ENCODE measurements at regions not wholly inside any gene's neighbourhood (a gene's known extent, or its start where the extent isn't known, plus 50 kb on each side); places are given as distances from the start of the nearest gene placed in this dataset.
A peak's percentile ranks its signal among the peaks of the same experiment; 100 is the strongest.

DNA sequence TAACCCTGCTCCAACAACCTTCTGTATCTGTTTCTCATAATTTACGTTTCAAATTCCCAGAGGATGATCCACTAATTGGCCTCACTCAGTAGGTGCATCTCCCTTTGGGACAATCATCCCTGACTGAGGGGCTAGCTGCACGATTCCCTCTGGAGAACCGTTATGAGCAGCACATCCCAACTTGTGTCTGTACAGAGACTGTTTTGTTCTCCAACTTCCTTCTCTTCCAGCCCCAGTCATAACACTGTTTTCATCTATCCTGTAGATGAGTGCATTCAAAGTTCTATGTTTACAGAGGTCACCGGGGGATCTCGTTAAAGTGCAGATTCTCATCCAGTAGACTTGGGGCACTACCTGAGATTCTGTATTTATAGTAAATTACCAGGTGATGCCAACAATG is 187.2 kb downstream of the REEP3 start:
- no peak for DNase-seq (ENCODE audit: low read depth)

- DNase-seq (ENCODE audit: low read depth): no peak
Measured at GRCh38 chr10:63710703-63711102, 189.5 kb downstream of the REEP3 start.

GRCh38 chr10:63711361-63711760 is 190.2 kb downstream of the REEP3 start:
- DNase-seq (ENCODE audit: low read depth): no peak

GRCh38 chr10:63711867-63712716 is 190.9 kb downstream of the REEP3 start:
- DNase-seq (ENCODE audit: low read depth): peak; percentile 93

DNA sequence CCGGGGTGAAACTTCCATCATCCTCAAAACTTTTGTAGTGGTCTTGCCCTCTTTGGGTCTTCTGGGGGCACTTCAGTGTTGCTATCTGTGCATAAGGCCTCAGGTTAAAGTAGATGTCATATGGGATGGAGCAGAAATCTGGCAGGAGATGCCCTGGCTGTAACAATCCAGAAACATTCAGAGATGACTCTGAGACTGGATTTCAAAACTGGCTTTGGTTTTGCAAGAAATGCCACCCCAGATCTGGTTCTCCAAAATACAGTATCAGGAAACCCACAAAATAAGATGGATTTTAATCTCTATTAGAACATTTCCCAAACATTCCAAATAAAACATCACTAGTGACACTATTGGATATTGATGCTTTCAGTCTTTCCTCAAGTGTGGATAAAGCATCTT is 191.5 kb downstream of the REEP3 start:
- DNase-seq (ENCODE audit: low read depth): peak; percentile 56

DNA sequence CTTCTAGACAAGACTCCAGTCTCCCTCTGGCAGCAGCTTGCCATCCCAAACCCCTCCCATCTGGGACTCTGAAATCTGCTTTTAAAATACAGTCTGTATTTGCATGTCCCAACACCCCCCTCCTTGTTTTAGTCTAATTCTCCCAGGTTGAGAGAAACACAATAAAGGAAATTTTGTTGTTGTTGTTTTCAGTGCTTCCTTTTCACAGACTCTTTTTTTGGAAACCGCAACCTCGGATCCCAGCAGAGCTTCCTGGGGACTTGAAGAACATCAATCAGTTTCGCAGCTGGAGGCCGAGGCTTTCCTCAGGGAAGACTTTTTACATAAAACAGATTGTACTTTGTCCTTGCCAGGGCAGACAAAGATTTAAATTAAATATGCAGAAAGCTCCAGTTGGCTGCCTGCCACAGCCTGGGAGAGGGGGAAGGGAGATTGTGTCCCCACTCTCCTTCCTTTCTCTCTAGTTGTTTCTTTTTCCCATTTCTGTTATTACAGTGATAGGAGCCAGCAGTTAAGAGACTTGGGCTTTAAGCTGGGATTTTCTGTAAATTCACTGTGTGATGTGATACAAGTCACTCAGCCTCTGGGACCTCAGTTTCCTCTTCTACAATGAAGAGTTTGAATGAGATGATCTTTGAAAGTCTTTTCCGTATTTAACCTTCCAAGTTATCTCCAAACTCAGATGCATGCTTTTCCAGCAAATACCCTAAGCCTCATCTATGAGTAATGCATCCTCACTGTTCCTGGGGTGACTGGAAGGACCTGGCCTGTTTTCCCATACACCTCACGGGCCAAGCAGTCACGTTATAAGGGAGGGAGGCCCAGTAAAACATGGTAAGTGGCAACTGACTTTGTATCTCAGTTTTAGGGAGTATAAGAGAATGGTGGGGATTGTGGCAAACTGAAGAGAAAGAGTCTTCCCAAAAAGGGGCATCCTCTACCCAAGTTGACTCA is 192.3 kb downstream of the REEP3 start:
- peak; percentile 64 for DNase-seq (ENCODE audit: low read depth)

DNA sequence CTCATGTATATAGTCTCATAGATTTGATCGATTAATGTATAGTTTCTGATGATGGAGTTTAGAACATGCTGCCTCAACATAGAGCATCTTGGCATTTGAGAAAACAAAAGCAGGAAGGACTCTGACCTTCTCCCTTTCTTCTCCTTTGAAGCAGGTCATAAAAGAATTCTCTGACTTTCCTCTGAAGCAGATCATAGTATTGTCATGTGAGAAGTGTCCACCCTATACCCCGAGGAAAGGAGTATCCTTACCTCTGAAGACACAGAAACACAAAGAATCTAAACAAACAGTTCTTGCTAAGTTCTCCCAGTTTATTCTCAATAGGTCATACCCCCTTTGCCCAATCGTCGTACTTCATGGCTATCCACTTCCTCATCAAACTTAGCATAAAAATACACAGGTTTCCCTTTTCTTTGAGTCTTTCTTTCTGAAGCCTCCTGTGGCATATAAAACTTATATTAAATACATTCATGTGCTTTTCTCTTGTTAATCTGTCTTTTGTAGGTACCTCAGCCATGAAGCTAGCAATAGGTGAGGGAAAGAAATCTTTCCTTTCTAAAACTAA is 194.9 kb downstream of the REEP3 start:
- no peak for DNase-seq (ENCODE audit: low read depth)

DNA sequence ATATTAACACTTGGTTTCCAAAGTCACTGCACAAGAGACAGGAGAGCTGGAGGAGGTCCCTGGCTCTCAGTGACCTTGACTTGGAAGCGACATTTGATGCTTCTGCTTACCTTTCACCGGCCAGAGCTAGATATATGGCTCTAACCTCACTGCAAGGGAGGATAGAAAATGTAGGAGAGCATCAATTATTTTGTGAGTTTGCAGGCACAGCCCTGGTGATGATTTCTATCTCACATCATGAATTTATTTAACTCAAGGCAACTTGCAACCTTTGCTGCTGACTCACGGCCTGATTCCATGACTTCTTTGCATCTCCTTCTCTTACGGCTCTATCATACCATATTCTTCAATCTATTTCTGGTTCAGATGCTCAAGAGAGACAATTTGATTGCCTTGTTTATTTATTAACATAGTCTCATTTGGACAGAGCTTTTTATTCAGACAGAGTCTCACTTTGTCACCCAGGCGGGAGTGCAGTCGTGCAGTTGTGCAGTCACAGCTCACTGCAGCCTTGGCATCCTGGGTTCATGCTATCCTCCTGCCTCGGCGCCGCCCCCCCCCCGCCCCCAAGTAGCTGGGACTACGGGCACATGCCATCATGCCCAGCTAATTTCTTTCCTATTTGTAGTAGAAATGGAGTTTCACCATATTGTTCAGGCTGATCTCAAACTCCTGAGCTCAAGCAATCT is 196.0 kb downstream of the REEP3 start:
- DNase-seq (ENCODE audit: low read depth): peak; percentile 48

GRCh38 chr10:63718006-63718405 is 196.8 kb downstream of the REEP3 start:
- DNase-seq (ENCODE audit: low read depth): no peak

DNA sequence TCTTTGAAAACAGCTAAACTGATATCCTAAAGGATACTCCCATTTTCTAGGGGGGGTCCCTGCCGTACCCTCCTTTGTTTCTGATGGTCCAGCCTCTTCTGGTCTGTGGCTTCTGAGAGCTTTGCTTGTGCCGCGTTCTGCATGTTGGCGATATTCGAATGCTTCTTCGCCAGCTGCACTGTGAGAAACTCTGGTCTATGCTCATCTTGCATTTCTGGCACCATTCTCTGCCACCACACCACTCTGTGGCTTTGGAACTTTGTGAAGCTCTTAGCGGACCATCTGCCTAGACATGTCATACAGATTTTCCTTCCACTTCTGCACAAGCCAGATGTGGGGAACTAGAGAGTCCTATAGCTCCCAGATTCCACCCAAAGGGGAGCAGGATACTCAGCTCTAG is 197.2 kb downstream of the REEP3 start:
- DNase-seq (ENCODE audit: low read depth): no peak

DNA sequence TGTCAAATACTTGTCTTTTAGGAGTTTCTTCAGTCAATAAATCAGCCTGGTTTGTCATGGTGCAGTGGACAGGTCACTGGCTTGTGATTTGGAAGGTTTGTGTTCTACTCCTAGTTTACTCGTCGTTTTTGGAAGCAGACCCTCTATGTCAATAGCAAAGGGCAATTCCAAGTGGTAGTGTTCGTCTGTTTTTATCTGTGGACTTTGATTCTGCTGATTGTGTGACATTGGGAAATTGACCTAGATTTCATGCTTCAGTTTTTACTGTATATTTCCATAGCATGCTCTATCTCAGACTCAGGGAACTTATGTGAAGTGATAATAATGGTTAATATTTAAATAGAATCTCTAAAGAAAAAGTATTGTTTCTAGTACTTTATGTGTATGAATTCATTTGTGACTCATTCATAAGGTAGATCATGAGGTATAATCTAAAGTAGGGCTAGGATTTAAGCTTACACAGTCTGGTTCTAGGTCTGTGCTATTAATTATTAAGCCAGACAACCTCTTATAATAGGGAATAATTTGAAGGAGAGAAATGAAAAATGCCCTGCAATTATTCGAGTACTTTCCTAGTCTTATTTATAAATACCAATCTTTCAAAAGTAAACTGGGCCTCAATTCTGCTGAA is 198.1 kb downstream of the REEP3 start:
- no peak for DNase-seq (ENCODE audit: low read depth)

- DNase-seq (ENCODE audit: low read depth): peak; percentile 26
Measured at GRCh38 chr10:63720072-63720537, 198.9 kb downstream of the REEP3 start.

GRCh38 chr10:63720676-63721075 is 199.5 kb downstream of the REEP3 start:
- no peak for DNase-seq (ENCODE audit: low read depth)

GRCh38 chr10:63722537-63722936 is 201.3 kb downstream of the REEP3 start:
- peak; percentile 65 for DNase-seq (ENCODE audit: low read depth)

- DNase-seq (ENCODE audit: low read depth): no peak
Measured at GRCh38 chr10:63723320-63723719, 202.1 kb downstream of the REEP3 start.

DNA sequence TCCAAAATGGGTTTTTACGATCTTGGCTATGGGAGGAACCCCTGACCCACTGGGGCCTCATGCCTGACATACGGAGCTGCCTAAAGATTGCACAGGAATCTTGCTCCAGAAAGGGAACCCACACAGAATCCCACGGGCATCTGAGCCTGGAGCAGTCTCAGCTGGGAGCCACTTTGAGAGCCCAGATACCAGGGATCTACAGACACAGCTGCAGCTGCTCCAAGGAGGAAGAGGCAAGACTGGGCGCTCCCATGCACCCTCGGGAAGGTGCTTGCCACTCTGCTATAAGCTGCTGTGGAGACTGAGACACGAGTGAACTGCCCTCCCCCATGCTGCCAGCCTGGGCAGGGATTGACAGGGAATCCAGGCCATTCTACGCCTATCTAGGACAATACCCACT is 202.5 kb downstream of the REEP3 start:
- no peak for DNase-seq (ENCODE audit: low read depth)

DNA sequence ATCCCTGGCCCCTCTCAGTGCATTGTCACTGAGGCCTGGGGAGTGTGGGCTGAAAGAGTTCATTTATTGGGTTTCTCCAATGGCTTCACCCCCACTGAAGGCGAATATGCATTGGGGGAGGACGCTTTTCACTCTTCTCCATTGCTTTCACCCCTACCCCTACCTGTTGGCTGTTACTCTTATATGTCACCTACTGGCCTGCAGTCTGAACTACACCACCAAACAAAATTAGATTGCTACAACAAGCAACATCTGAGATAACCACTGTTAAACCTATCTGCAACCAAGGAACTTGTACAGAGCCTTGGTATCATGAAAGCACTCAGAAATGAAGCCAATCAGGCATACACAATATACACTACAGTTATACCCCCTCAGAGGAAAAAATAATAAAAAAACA is 203.7 kb downstream of the REEP3 start:
- DNase-seq (ENCODE audit: low read depth): no peak

DNA sequence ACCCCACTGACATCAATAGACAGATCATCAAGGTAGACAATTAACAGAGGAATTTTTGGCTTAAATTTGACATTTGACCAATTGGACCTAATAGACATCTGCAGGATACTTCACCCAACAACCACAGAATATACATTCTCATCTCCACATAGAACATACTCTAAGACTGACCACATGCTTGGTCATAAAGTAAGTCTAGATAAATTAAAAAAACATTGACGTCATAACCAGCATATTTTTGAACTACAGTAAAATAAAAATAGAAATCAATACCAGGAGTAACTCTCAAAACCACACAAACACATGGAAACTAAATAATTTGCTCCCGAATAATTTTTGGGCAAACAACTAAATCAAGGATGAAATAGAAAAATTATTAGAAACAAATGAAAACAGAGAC is 205.7 kb downstream of the REEP3 start:
- DNase-seq (ENCODE audit: low read depth): no peak

GRCh38 chr10:63727636-63728035 is 206.4 kb downstream of the REEP3 start:
- no peak for DNase-seq (ENCODE audit: low read depth)

- no peak for DNase-seq (ENCODE audit: low read depth)
Measured at GRCh38 chr10:63735305-63735704, 214.1 kb downstream of the REEP3 start.

DNA sequence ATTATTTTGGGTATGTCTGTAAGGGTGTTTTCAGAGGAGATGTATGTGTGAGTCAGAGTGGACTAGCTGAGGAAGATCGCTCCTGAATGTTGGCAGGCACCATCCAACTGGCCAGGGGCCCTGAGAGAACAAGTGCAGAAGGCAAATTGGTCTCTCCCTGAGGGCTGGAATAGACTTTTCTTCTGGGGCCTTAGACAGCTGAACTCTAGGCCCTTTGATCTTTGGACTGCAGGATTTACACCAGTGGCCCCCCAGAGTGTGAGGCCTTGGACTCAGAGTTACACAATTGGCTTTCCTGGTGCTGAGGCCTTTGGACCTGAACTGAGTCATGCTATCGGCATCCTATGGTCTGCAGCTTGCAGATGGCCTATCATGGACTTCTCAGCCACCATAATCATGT is 217.2 kb downstream of the REEP3 start:
- peak; percentile 39 for DNase-seq (ENCODE audit: low read depth)

Data from fibroblast of gingiva (primary cell).